DND-41 (cell line): ENCODE measurements at regions not wholly inside any gene's neighbourhood (a gene's known extent, or its start where the extent isn't known, plus 50 kb on each side); places are given as distances from the start of the nearest gene placed in this dataset.

Experiments
- ATAC-seq: fragments of 200-7000 bp; cut with Tn5 transposase; 3 replicates; pipeline ENCODE4 v1.9.1; 2021; ENCODE audit warnings: low read depth; ENCODE audit not compliant: insufficient read depth
- DNase-seq: peaks from one replicate; pipeline ENCODE4 v3.0.0-alpha.2; 2020
- H2AFZ ChIP-seq: 2 replicates; pipeline ENCODE4 v1.6.0; 2012; ENCODE audit warnings: low read depth, low read length
- H3K27ac ChIP-seq: 2 replicates; pipeline ENCODE4 v1.5.1; 2012; ENCODE audit warnings: low read length, inconsistent platforms
- H3K27me3 ChIP-seq: fragments of 200-600 bp; sonication (generic); 2 replicates; pipeline ENCODE4 v1.6.0; 2012; ENCODE audit warnings: low read length, mild to moderate bottlenecking, inconsistent platforms; ENCODE audit not compliant: insufficient read depth, poor library complexity
- H3K36me3 ChIP-seq: 2 replicates; pipeline ENCODE4 v1.5.1; 2012; ENCODE audit warnings: low read length, inconsistent platforms; ENCODE audit not compliant: insufficient read depth
- H3K4me1 ChIP-seq: 2 replicates; pipeline ENCODE4 v1.5.1; 2012; ENCODE audit warnings: mild to moderate bottlenecking, low read length; ENCODE audit not compliant: insufficient read depth
- H3K4me2 ChIP-seq: 2 replicates; pipeline ENCODE4 v1.6.0; 2012; ENCODE audit warnings: mild to moderate bottlenecking, moderate library complexity, low read length, inconsistent platforms; ENCODE audit not compliant: insufficient read depth
- H3K4me3 ChIP-seq, 2 experiments: fragments of 200-600 bp in 1 of 2; shearing (Covaris generic) in 1 of 2; 2 replicates each; pipeline ENCODE4 v1.5.1; 2012 to 2016; ENCODE audit warnings: inconsistent platforms in 2 of 2, low read length in 2 of 2, mild to moderate bottlenecking in 2 of 2, low read depth in 1 of 2, moderate library complexity in 1 of 2
- H3K79me2 ChIP-seq: 2 replicates; pipeline ENCODE4 v1.6.0; 2012; ENCODE audit warnings: low read length, inconsistent platforms; ENCODE audit not compliant: insufficient read depth
- H3K9ac ChIP-seq: 2 replicates; pipeline ENCODE4 v1.6.0; 2012; ENCODE audit warnings: low read depth, mild to moderate bottlenecking, inconsistent platforms, low read length, moderate library complexity
- H3K9me3 ChIP-seq: 2 replicates; pipeline ENCODE4 v1.5.1; 2012; ENCODE audit warnings: low read length, moderate library complexity, mild to moderate bottlenecking, inconsistent platforms; ENCODE audit not compliant: insufficient read depth, severe bottlenecking
- H4K20me1 ChIP-seq: 2 replicates; pipeline ENCODE4 v1.6.0; 2012; ENCODE audit warnings: low read length; ENCODE audit not compliant: insufficient read depth
- CTCF ChIP-seq: IDR thresholded peaks from 2 replicates; pipeline ENCODE4 v1.5.1; 2012; ENCODE audit warnings: borderline replicate concordance, low read length, moderate library complexity, mild to moderate bottlenecking; ENCODE audit not compliant: poor library complexity, severe bottlenecking; ENCODE audit errors: extremely low read depth
- EZH2 ChIP-seq: IDR thresholded peaks from 3 replicates; pipeline ENCODE4 v1.6.1; 2012; ENCODE audit warnings: borderline replicate concordance, low read depth, mild to moderate bottlenecking, moderate library complexity, low read length, inconsistent platforms; ENCODE audit not compliant: severe bottlenecking

DNA sequence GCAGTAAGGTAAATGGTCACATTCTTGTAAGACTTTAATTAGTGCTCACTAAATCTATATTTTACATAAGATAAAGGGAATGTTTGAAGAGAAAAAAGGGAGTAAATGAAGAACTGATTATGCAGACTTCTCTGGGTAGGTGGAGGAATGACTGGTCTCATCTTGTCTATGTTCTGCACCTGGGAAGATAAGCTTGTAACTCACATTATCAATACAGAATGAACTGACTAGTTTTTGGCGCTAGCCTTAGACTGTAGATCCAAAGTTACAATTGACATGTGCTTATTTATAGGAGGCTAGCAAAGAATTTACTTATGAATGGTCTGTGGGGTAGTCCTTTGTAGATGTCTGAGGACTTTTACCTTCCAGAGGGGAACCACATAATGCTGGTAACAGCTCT is 214.9 kb upstream of the RAB4A start:
- H3K9me3 ChIP-seq = no peaks in the 10 kb centered on the region
- peaks cover 10% of the 10 kb centered on the region for H3K27me3 ChIP-seq
- no peaks in the 10 kb centered on the region for H3K4me1 ChIP-seq
- H3K27ac ChIP-seq = no peak overlapping the region
- no peaks in the 10 kb centered on the region for H3K36me3 ChIP-seq
- no peak overlapping the region for H3K4me3 ChIP-seq
- no peaks in the 10 kb centered on the region; the same call in 1 of the 2 replicates for H4K20me1 ChIP-seq
- H2AFZ ChIP-seq = no peak overlapping the region
- no peak for ATAC-seq
- no peak for DNase-seq
- H3K79me2 ChIP-seq = no peaks in the 10 kb centered on the region
- H3K9ac ChIP-seq = no peak overlapping the region
- TF ChIP-seq CTCF = no peak
- TF ChIP-seq EZH2 = no peak
- no peak overlapping the region for H3K4me2 ChIP-seq

GRCh38 chr1:229058111-229058561 is 212.8 kb upstream of the RAB4A start:
- no peak overlapping the region for H3K4me3 ChIP-seq
- no peak overlapping the region for H2AFZ ChIP-seq
- no peaks in the 10 kb centered on the region for H3K36me3 ChIP-seq
- 0 out of 3 replicates have a peak, but pooled peaks have one; percentile 44 for ATAC-seq
- no peaks in the 10 kb centered on the region for H3K4me1 ChIP-seq
- no peaks in the 10 kb centered on the region for H3K79me2 ChIP-seq
- H3K4me2 ChIP-seq = no peak overlapping the region
- H3K27me3 ChIP-seq = peaks cover 10% of the 10 kb centered on the region
- H3K9ac ChIP-seq = no peak overlapping the region
- DNase-seq = no peak
- TF ChIP-seq CTCF = no peak
- no peak overlapping the region for H3K27ac ChIP-seq
- no peaks in the 10 kb centered on the region for H3K9me3 ChIP-seq
- no peaks in the 10 kb centered on the region; the same call in 1 of the 2 replicates for H4K20me1 ChIP-seq

GRCh38 chr1:229058729-229059128 is 212.2 kb upstream of the RAB4A start:
- Histone ChIP-seq H3K4me1 (no peaks in the 10 kb centered on the region), H3K4me3 (no peak overlapping the region), H3K27ac (no peak overlapping the region), H4K20me1 (no peaks in the 10 kb centered on the region; the same call in 1 of the 2 replicates), H3K4me2 (no peak overlapping the region), H3K9ac (no peak overlapping the region), H3K27me3 (peaks cover 10% of the 10 kb centered on the region), H3K36me3 (no peaks in the 10 kb centered on the region), H2AFZ (no peak overlapping the region), H3K9me3 (no peaks in the 10 kb centered on the region), H3K79me2 (no peaks in the 10 kb centered on the region)
- no peak for ATAC-seq
- no peak for DNase-seq
- TF ChIP-seq CTCF = no peak
- no peak for TF ChIP-seq EZH2
